Stimulated activated CD8-positive, alpha-beta memory T cell treated with anti-CD3 and anti-CD28 coated beads, Interleukin-12 subunit alpha, Interleukin-12 subunit beta, amount 100 ng/mL, for 1 hour (primary cell): ENCODE measurements at regions not wholly inside any gene's neighbourhood (a gene's known extent, or its start where the extent isn't known, plus 50 kb on each side); places are given as distances from the start of the nearest gene placed in this dataset.

Experiments
- DNase-seq: peaks from one replicate; pipeline ENCODE4 v3.0.0-alpha.2; 2020; ENCODE audit warnings: low read depth

GRCh38 chrX:40310447-40310846, 212.7 kb upstream of the BCOR start:
- no peak for DNase-seq

- no peak for DNase-seq
These were observed 212.3 kb upstream of the BCOR start for GRCh38 chrX:40310016-40310415.

DNA sequence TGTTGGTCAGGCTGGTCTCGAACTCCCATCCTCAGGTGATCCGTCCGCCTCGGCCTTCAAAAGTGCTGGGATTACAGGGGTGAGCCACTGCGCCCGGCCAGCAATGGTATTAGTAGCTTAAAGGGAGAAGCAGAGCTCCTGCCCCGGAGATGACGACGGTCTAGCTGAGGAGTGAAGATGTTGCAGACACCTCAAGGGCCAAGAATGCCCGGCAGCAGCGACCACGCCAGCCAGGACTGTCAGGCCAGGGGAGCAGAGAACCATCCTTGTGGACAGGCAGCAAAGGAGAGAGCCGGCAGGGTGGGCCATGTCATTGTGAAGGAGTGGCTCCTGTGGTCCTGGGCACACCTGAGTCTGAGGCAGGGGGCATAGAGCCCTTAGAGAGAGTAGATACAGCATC, 210.1 kb upstream of the BCOR start:
- DNase-seq = no peak

- no peak for DNase-seq
These were observed 206.4 kb upstream of the BCOR start for GRCh38 chrX:40304115-40304514.

DNA sequence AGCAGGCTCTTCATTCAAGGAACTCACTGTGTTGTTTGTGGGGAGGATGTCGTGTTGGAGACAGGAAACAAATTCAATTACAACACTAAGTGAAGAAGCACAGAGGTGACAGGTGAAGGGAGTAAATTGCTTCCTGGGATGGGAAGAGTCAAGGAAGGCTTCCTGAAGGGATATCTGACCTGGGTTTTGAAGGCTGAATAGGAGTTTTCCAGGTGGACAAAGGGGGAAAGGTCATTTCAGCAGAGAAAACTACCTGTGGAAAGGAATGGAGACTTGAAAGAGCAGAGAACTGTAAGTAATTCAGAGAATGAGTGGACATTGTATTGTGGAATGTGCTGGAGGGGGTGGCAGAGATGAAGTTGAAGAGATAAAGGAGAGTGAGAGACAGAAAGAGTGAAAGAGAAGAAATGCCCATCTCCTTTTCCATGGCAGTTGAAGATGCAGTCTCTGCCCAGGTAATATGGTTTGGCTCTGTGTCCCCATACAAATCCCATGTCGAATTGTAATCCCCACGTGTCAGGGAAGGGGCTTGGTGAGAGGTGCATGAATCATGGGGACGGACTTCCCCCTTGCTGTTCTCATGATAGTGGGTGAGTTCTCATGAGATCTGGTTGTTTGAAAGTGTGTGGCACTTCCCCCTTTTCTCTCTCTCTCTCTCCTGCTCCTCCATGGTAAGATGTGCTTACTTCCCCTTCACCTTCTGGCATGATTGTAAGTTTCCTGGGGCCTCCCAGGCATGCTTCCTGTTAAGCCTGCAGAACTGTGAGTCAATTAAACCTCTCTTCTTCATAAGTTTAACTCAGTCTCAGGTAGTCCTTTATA, 205.7 kb upstream of the BCOR start:
- no peak for DNase-seq

GRCh38 chrX:40300286-40300890, 202.6 kb upstream of the BCOR start:
- no peak for DNase-seq

DNA sequence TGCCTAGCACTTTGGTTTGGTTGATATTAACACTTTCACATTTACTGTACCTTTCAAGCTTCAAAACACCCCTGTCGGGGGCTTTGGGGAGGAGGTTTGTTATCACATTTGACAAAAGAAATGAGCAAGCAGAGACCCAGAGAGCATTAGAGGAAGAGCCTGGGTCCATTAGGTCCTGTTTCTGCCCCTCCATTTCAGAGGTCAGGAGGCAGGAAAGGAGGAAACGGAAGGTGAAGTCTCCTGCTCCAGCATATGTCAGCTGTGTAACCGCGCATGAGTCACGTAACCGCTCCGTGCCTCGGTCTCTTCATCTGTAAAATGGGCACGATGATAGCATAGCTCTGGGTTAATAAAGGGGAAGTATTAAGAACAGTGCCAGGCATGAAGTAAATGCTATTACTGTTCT, 201.9 kb upstream of the BCOR start:
- DNase-seq = no peak

DNA sequence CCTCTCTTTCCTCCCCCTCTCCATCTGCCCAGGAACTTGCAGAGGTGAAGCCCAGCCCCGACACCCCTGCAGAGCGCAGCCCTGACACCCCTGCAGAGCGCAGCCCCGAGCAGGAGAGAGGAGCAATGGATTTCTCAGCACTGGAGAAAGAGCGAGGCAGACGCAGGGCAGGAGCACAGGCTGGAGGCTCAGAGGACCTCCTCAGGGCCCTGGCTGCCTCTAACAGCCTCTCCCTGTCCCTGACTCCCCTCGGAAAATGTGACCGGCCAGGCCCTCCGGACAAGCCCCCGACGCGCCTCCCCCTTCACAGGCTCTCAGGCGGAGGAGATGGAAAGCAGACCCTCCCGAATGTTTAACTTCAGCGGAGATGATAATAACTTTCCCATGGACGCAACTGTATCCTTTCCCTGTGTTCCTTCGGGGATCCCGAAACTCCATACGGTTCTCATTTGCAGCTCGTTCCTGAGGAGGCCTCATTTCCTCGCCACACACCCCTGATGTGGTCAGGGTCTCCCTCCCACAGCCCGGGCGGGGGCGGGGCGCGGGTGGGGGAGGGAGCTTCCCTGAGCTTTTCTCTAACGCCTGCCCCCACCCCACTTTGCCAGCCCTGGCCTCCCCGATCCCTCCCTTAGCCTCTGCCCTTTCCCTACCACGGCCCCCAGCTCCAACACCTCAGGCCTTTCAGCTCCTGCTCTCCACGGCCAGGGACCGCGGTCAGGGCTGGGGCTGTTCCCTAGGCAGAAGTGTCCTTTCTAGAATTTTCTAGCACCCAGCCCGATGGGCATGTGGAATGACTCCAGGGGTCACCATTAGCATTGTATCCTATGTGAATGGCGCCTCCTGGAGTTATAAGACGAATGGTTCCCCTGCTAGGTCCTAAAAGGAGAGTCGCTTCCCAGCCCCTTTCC, 201.1 kb upstream of the BCOR start:
- no peak for DNase-seq

GRCh38 chrX:40298069-40298468, 200.3 kb upstream of the BCOR start:
- DNase-seq = no peak

- no peak for DNase-seq
These were observed 193.8 kb upstream of the BCOR start for GRCh38 chrX:40291553-40291952.

DNA sequence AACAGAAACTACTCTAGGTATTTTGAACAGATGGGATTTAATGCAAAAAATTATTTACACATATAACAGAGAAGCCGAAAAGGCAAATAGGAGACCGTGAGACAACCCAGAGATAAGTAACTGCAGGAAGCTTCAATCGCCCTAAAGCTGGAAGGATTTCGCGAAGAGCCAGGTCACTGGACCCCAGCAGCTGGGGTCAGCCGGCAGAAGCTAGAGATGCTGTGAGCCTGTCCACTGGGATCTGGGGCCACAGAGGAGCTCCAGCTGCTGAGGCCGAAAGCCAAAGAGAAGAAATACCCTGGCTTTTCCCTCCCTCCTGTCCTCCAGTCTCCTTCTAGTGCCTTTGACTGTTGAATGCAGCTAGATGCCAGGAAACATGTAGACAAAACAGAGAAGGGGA, 192.8 kb upstream of the BCOR start:
- DNase-seq = no peak

DNA sequence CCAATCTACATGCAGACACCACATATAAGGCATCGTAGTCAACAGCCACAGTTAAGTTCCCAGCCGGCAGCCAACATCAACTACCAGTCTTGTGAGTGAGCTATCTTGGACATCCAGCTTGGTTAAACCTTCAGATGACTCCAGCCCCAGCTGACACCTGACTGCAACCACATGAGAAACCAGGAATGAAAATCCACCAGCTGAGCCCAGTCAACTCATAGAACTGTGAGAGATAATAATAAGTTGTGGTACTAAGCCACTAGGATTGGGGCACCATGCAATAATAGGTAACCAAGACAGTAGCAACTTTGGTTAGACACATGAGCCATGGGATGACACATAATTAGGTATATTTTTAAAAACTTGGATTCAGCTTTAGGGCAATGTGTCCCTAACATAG, 188.1 kb upstream of the BCOR start:
- DNase-seq = no peak

GRCh38 chrX:40284852-40285251, 187.1 kb upstream of the BCOR start:
- no peak for DNase-seq

- DNase-seq = no peak
These were observed 186.2 kb upstream of the BCOR start for GRCh38 chrX:40283981-40284380.

DNA sequence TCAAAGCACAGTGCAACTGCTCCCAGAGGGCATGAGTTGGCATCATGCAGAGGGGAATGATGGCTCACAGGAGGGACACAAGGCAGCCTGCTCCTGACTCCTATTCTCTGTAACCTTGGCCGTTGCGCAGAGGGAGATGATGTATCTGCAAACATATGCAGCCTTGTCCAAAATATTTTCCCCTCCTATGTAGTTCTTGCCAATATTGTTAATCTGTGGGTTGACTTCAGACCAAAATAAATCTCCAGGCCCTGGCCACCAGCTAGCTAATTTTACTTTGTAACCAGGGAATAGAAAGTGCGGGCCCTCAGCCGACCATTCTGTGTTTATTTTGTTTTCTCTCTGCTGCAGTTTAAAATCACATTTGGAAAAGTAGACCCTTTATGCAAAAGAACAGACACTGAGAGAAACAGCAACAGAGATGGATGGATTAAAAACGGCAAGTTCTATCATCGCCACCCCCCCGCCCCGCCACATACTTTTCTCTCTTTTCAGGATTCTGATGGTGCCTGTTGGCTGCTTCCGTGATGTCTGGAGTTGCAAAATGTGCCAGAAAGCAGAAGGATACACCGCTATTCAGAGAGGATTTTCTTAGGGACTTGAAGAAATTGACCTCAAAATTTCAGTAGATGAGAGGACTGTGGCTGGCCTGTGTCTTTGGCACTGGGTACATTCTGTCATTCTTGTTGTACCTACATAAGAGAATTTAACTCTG, 185.3 kb upstream of the BCOR start:
- no peak for DNase-seq

- DNase-seq = no peak
These were observed 184.6 kb upstream of the BCOR start for GRCh38 chrX:40282348-40282747.

DNA sequence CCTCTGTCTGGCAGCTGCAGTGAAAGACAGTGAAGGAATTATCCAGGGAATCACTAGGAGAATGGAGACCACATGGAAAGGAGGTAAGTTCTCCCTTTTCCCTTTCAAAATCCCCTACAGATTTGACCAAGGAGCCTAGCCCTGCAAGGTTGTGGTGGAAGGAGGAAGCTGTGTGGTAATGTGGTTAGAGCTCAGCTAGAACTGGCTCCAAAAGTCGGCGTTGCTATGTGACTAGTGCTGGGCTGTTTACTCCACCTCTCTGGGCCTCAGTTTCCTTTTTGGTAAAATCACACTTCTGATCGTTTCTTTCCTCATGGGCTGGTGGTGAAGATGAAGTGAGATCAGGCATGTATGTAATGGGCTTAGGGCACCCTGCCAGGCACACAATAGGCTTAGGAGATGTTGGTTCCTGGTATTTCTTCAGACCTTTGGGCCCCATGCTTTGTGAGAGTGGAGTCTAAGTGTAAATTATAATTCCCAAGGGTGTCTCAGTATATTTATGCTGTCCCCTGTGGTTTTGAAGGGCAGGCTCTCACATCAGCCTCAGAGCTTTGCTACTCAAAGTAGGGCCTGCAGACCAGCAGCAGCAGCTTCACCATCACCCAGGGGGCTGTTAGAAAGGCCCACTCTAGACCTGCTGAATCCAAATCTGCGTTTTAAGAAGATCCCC, 183.7 kb upstream of the BCOR start:
- DNase-seq = no peak

GRCh38 chrX:40279762-40280161, 182.0 kb upstream of the BCOR start:
- DNase-seq = no peak

DNA sequence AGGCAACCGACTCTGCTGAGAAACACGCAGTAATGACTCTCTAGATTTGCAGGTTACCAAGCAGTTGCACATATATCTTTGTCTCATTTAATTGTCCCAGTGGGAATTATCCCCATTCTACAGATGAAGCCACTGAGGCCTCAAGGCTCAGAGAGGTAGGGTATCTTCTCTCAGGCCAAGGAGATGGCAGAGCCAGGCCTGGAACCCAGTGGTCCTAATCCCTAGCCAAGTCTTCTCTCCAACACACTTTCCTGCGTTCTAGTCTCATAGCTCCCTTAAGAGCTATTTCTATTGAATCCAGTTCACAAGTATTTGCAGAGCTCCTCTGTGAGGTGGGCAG, 181.3 kb upstream of the BCOR start:
- DNase-seq = no peak

DNA sequence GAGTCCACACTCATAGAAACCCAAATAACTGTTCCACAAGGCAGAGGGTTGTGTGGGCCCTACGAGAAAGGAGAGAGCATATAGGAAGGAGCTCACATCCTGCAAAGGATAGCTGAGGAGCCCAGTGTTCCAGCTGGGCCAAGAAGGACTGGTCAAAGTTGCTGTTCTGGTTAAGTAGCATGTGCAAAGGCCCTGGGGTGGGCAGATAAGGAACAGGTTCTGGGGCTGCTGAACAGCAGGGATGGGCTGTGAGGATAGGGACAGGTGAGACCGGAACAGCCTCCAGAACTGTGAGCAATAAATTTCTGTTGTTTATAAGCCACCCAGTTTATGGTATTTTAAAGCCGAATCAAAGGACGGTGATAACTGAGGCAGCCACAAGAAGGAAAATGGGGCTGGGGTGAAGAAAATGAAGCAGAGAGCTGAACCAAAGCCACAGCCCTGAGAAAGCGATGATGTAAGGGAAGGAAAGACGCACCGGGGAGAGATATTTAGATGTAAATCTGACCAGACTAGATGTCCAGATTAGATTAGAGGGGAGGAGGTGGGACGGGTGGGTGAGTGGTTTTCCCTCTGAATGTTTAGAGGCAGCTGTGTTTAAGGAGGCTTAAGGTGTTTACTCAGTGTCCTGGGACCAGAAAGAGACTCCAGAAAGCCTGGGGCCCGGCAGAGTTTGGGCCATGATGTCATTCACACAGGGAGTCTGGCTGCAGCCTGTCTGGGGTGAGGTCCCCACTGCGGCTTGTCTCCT, 180.8 kb upstream of the BCOR start:
- peak; percentile 42 for DNase-seq

DNA sequence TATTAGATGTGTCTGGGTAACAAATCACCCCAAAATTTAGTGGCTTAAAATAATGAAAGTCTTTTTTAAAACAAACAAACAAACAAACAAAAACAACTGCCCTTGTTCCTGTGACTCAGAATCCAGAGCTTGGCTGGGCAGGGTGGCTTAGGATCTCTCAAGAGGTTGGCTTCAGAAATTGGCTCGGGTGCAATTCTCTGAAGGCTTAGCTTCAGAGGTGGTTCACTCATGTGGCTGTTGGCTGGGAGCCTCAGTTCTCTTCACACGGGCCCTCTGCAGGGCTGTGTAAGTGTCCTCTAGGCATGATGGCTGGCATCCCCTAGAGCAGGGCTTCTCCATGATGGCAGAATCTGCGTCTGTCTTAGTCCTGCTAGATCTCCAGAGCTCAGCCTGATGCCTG, 179.9 kb upstream of the BCOR start:
- DNase-seq = no peak
